SK-N-SH (cell line): ENCODE measurements at regions not wholly inside any gene's neighbourhood (a gene's known extent, or its start where the extent isn't known, plus 50 kb on each side); places are given as distances from the start of the nearest gene placed in this dataset.

Source experiments
- EZH2phosphoT487 ChIP-seq: fragments of 200-600 bp; sonication (generic); IDR thresholded peaks from 2 replicates; pipeline ENCODE4 v1.6.1; 2017; ENCODE audit warnings: low read depth, mixed run types, mild to moderate bottlenecking, antibody characterized with exemption, moderate library complexity, borderline replicate concordance
- FOSL2 ChIP-seq: IDR thresholded peaks from 2 replicates; pipeline ENCODE4 v1.4.0; 2012; ENCODE audit warnings: low read depth, mild to moderate bottlenecking, moderate library complexity, borderline replicate concordance
- MAX ChIP-seq: IDR thresholded peaks from 2 replicates; pipeline ENCODE4 v1.4.0; 2012; ENCODE audit warnings: low read depth
- PBX3 ChIP-seq: IDR thresholded peaks from 2 replicates; pipeline ENCODE4; 2012
- POLR2AphosphoS5 ChIP-seq: IDR thresholded peaks from 2 replicates; pipeline ENCODE4 v1.6.1; 2012; ENCODE audit warnings: low read depth, low read length
- RFX5 ChIP-seq: IDR thresholded peaks from 2 replicates; pipeline ENCODE4 v1.6.1; 2012; ENCODE audit warnings: mild to moderate bottlenecking, improper control_type of control experiment, low read length
- SMC3 ChIP-seq: IDR thresholded peaks from 2 replicates; pipeline ENCODE4 v1.6.1; 2012; ENCODE audit warnings: low read depth, low read length, improper control_type of control experiment
- TEAD4 ChIP-seq: IDR thresholded peaks from 2 replicates; pipeline ENCODE4 v1.4.0; 2012; ENCODE audit warnings: mild to moderate bottlenecking, borderline replicate concordance; ENCODE audit not compliant: insufficient read depth
- USF1 ChIP-seq: IDR thresholded peaks from 2 replicates; pipeline ENCODE4 v1.4.0; 2012; ENCODE audit warnings: low read depth, borderline replicate concordance
- TF ChIP-seq, protein P1 (sequence below): fragments of 200-600 bp; sonication (generic); IDR thresholded peaks from 2 replicates; pipeline ENCODE4 v1.6.1; 2017; ENCODE audit warnings: antibody characterized with exemption, mild to moderate bottlenecking, moderate library complexity
- TF ChIP-seq, protein P2 (sequence below): IDR thresholded peaks from 2 replicates; pipeline ENCODE4 v1.6.1; 2012; ENCODE audit warnings: mild to moderate bottlenecking, low read depth, low read length, moderate library complexity
- TF ChIP-seq, protein P3 (sequence below): IDR thresholded peaks from 2 replicates; pipeline ENCODE4 v1.4.0; 2012; ENCODE audit warnings: low read depth, borderline replicate concordance

GRCh38 chr16:88298181-88298832 lies 84.5 kb upstream of the ZNF469 start:
- TF ChIP-seq, protein P1, sequence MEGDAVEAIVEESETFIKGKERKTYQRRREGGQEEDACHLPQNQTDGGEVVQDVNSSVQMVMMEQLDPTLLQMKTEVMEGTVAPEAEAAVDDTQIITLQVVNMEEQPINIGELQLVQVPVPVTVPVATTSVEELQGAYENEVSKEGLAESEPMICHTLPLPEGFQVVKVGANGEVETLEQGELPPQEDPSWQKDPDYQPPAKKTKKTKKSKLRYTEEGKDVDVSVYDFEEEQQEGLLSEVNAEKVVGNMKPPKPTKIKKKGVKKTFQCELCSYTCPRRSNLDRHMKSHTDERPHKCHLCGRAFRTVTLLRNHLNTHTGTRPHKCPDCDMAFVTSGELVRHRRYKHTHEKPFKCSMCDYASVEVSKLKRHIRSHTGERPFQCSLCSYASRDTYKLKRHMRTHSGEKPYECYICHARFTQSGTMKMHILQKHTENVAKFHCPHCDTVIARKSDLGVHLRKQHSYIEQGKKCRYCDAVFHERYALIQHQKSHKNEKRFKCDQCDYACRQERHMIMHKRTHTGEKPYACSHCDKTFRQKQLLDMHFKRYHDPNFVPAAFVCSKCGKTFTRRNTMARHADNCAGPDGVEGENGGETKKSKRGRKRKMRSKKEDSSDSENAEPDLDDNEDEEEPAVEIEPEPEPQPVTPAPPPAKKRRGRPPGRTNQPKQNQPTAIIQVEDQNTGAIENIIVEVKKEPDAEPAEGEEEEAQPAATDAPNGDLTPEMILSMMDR = no peak
- TF ChIP-seq USF1 (no peak), TEAD4 (no peak), MAX (no peak), RFX5 (no peak), PBX3 (no peak), SMC3 (no peak), FOSL2 (no peak), EZH2phosphoT487 (no peak), POLR2AphosphoS5 (no peak)
- TF ChIP-seq, protein P2, sequence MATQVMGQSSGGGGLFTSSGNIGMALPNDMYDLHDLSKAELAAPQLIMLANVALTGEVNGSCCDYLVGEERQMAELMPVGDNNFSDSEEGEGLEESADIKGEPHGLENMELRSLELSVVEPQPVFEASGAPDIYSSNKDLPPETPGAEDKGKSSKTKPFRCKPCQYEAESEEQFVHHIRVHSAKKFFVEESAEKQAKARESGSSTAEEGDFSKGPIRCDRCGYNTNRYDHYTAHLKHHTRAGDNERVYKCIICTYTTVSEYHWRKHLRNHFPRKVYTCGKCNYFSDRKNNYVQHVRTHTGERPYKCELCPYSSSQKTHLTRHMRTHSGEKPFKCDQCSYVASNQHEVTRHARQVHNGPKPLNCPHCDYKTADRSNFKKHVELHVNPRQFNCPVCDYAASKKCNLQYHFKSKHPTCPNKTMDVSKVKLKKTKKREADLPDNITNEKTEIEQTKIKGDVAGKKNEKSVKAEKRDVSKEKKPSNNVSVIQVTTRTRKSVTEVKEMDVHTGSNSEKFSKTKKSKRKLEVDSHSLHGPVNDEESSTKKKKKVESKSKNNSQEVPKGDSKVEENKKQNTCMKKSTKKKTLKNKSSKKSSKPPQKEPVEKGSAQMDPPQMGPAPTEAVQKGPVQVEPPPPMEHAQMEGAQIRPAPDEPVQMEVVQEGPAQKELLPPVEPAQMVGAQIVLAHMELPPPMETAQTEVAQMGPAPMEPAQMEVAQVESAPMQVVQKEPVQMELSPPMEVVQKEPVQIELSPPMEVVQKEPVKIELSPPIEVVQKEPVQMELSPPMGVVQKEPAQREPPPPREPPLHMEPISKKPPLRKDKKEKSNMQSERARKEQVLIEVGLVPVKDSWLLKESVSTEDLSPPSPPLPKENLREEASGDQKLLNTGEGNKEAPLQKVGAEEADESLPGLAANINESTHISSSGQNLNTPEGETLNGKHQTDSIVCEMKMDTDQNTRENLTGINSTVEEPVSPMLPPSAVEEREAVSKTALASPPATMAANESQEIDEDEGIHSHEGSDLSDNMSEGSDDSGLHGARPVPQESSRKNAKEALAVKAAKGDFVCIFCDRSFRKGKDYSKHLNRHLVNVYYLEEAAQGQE = no peak
- TF ChIP-seq, protein P3, sequence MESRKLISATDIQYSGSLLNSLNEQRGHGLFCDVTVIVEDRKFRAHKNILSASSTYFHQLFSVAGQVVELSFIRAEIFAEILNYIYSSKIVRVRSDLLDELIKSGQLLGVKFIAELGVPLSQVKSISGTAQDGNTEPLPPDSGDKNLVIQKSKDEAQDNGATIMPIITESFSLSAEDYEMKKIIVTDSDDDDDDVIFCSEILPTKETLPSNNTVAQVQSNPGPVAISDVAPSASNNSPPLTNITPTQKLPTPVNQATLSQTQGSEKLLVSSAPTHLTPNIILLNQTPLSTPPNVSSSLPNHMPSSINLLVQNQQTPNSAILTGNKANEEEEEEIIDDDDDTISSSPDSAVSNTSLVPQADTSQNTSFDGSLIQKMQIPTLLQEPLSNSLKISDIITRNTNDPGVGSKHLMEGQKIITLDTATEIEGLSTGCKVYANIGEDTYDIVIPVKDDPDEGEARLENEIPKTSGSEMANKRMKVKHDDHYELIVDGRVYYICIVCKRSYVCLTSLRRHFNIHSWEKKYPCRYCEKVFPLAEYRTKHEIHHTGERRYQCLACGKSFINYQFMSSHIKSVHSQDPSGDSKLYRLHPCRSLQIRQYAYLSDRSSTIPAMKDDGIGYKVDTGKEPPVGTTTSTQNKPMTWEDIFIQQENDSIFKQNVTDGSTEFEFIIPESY = no peak
